ENCODE measurements at regions not wholly inside any gene's neighbourhood (a gene's known extent, or its start where the extent isn't known, plus 50 kb on each side); places are given as distances from the start of the nearest gene placed in this dataset.
"Not testable (repeated sequence)": the region's sequence is repeated elsewhere in the genome, so short reads cannot be mapped to it uniquely, and the experiment has no call there.

- no peak for DNase-seq
Measured at GRCh38 chr21:28151758-28152157, 840.9 kb downstream of the LTN1 start.

- DNase-seq = no peak
Measured at GRCh38 chr21:28150778-28151177, 841.9 kb downstream of the LTN1 start.

GRCh38 chr21:28148400-28149064 lies 844.1 kb downstream of the LTN1 start:
- DNase-seq = no peak

GRCh38 chr21:28144653-28145052 lies 848.0 kb downstream of the LTN1 start:
- no peak for DNase-seq

- no peak for DNase-seq
Measured at GRCh38 chr21:28144089-28144488, 848.6 kb downstream of the LTN1 start.

GRCh38 chr21:28142697-28143096 lies 850.0 kb downstream of the LTN1 start:
- no peak for DNase-seq

GRCh38 chr21:28138272-28138671 lies 854.4 kb downstream of the LTN1 start:
- DNase-seq = no peak

GRCh38 chr21:28136656-28137255 lies 855.9 kb downstream of the LTN1 start:
- no peak for DNase-seq

- no peak for DNase-seq
Measured at GRCh38 chr21:28135646-28136045, 857.0 kb downstream of the LTN1 start.

- DNase-seq = no peak
Measured at GRCh38 chr21:28133116-28133515, 859.6 kb downstream of the LTN1 start.

GRCh38 chr21:28132713-28133112 lies 860.0 kb downstream of the LTN1 start:
- DNase-seq = no peak

GRCh38 chr21:28127175-28127785 lies 865.4 kb downstream of the LTN1 start:
- no peak for DNase-seq

- no peak for DNase-seq
Measured at GRCh38 chr21:28126521-28127174, 866.0 kb downstream of the LTN1 start.

GRCh38 chr21:28124541-28124940 lies 868.1 kb downstream of the LTN1 start:
- DNase-seq = no peak

GRCh38 chr21:28118570-28118969 lies 874.1 kb downstream of the LTN1 start:
- DNase-seq = no peak

GRCh38 chr21:28114986-28115385 lies 877.7 kb downstream of the LTN1 start:
- DNase-seq = not testable (repeated sequence)

- no peak for DNase-seq
Measured at GRCh38 chr21:28113718-28114117, 879.0 kb downstream of the LTN1 start.

- DNase-seq = no peak
Measured at GRCh38 chr21:28112511-28112910, 880.2 kb downstream of the LTN1 start.

- DNase-seq = no peak
Measured at GRCh38 chr21:28111151-28111619, 881.5 kb downstream of the LTN1 start.

- DNase-seq = no peak
Measured at GRCh38 chr21:28110716-28111115, 882.0 kb downstream of the LTN1 start.

GRCh38 chr21:28110074-28110473 lies 882.6 kb downstream of the LTN1 start:
- DNase-seq = no peak

- no peak for DNase-seq
Measured at GRCh38 chr21:28106370-28106890, 886.2 kb downstream of the LTN1 start.

GRCh38 chr21:28104346-28104745 lies 888.3 kb downstream of the LTN1 start:
- no peak for DNase-seq

- DNase-seq = no peak
Measured at GRCh38 chr21:28100366-28100765, 892.3 kb downstream of the LTN1 start.
